NOMO-1 (cell line): ENCODE measurements at regions not wholly inside any gene's neighbourhood (a gene's known extent, or its start where the extent isn't known, plus 50 kb on each side); places are given as distances from the start of the nearest gene placed in this dataset.

Experiments used
- DNase-seq, 2 experiments: peaks; one replicate each; lab custom pipeline; 2025; ENCODE audit not compliant: unreplicated experiment in 2 of 2; lab: John Stamatoyannopoulos, UW

GRCh38 chr5:93073547-93073946 lies 507.5 kb downstream of the NR2F1-AS1 start:
- DNase-seq = no peak

GRCh38 chr5:93072831-93073459 lies 508.1 kb downstream of the NR2F1-AS1 start:
- DNase-seq = no peak

GRCh38 chr5:93071710-93072109 lies 509.3 kb downstream of the NR2F1-AS1 start:
- DNase-seq = no peak

- no peak for DNase-seq
Measured at GRCh38 chr5:93070938-93071337, 510.1 kb downstream of the NR2F1-AS1 start.

GRCh38 chr5:93069276-93069675 lies 511.7 kb downstream of the NR2F1-AS1 start:
- no peak for DNase-seq

GRCh38 chr5:93062548-93062947 lies 518.5 kb downstream of the NR2F1-AS1 start:
- no peak for DNase-seq

GRCh38 chr5:93058309-93058708 lies 522.7 kb downstream of the NR2F1-AS1 start:
- DNase-seq = no peak

- DNase-seq = no peak
Measured at GRCh38 chr5:93057311-93057710, 523.7 kb downstream of the NR2F1-AS1 start.

- no peak for DNase-seq
Measured at GRCh38 chr5:93055971-93056370, 525.0 kb downstream of the NR2F1-AS1 start.

- DNase-seq = no peak
Measured at GRCh38 chr5:93055561-93055960, 525.5 kb downstream of the NR2F1-AS1 start.

- peak; percentile 73 to 88 for DNase-seq
Measured at GRCh38 chr5:93054424-93055163, 526.4 kb downstream of the NR2F1-AS1 start.

- DNase-seq = peak in 1 of 2 experiments; percentile 16
Measured at GRCh38 chr5:93053825-93054224, 527.2 kb downstream of the NR2F1-AS1 start.

GRCh38 chr5:93048858-93049257 lies 532.2 kb downstream of the NR2F1-AS1 start:
- no peak for DNase-seq

GRCh38 chr5:93044859-93045666 lies 536.0 kb downstream of the NR2F1-AS1 start:
- DNase-seq = peak in 1 of 2 experiments; percentile 28

- no peak for DNase-seq
Measured at GRCh38 chr5:93039888-93040287, 541.1 kb downstream of the NR2F1-AS1 start.

GRCh38 chr5:93034621-93035590 lies 546.1 kb downstream of the NR2F1-AS1 start:
- no peak for DNase-seq

GRCh38 chr5:93022796-93023447 lies 558.1 kb downstream of the NR2F1-AS1 start:
- DNase-seq = no peak

GRCh38 chr5:93022211-93022610 lies 558.8 kb downstream of the NR2F1-AS1 start:
- no peak for DNase-seq

- no peak for DNase-seq
Measured at GRCh38 chr5:93019896-93020295, 561.1 kb downstream of the NR2F1-AS1 start.

- no peak for DNase-seq
Measured at GRCh38 chr5:93018461-93018860, 562.6 kb downstream of the NR2F1-AS1 start.
